ENCODE measurements at regions not wholly inside any gene's neighbourhood (a gene's known extent, or its start where the extent isn't known, plus 50 kb on each side); places are given as distances from the start of the nearest gene placed in this dataset.

DNA sequence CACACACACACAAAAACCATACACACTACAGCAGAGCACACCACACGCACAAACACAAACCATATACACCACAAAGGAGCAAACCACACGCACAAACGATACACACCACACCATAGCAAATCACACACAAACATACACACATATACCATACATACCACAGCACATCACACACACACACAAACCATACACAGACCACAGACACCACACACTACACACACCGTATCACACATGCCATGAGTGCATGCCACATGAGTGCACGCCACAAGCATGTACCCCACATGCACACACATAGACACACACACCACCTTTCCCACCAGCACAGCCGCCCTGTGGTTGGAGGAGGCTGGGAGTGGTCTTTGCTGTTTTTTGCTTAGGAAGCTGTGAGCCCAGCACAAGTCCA, 517.1 kb upstream of the MYT1L start:
- TF ChIP-seq, protein P1, sequence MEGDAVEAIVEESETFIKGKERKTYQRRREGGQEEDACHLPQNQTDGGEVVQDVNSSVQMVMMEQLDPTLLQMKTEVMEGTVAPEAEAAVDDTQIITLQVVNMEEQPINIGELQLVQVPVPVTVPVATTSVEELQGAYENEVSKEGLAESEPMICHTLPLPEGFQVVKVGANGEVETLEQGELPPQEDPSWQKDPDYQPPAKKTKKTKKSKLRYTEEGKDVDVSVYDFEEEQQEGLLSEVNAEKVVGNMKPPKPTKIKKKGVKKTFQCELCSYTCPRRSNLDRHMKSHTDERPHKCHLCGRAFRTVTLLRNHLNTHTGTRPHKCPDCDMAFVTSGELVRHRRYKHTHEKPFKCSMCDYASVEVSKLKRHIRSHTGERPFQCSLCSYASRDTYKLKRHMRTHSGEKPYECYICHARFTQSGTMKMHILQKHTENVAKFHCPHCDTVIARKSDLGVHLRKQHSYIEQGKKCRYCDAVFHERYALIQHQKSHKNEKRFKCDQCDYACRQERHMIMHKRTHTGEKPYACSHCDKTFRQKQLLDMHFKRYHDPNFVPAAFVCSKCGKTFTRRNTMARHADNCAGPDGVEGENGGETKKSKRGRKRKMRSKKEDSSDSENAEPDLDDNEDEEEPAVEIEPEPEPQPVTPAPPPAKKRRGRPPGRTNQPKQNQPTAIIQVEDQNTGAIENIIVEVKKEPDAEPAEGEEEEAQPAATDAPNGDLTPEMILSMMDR (IDR thresholded peaks at IDR 0.05; ENCODE audit: insufficient read depth, low read length, poor library complexity, severe bottlenecking): no peak
- TF ChIP-seq EZH2phosphoT487 (conservative IDR thresholded peaks at IDR 0.05; ENCODE audit: low read length): no peak

Data from SU-DHL-6 (cell line).